HuH-7 (cell line): ENCODE measurements at regions not wholly inside any gene's neighbourhood (a gene's known extent, or its start where the extent isn't known, plus 50 kb on each side); places are given as distances from the start of the nearest gene placed in this dataset.
"Not testable (repeated sequence)": the region's sequence is repeated elsewhere in the genome, so short reads cannot be mapped to it uniquely, and the experiment has no call there.

Experiments
- DNase-seq: peaks from one replicate; pipeline ENCODE4 v3.0.0; 2011; ENCODE audit warnings: low spot score

DNA sequence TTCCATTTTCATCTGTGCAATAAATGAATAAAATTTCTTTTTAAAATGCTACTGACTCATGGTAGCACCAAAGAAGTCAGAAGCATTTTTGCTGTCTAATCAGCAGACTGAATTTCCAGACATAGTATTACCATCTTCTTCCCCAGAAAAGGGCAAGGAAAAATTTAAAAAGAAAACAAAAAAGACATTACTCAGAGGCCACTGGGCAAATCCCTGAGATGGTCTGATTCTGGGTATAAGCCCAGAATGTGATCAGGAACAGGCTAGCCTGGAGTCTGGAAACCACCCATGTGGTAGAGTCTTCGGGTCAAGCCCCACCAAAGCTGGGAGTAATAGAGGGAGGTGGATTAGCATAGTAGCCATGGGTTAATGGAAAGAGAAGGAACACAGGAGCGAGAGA lies 342.8 kb downstream of the FBXW7 start:
- no peak for DNase-seq

DNA sequence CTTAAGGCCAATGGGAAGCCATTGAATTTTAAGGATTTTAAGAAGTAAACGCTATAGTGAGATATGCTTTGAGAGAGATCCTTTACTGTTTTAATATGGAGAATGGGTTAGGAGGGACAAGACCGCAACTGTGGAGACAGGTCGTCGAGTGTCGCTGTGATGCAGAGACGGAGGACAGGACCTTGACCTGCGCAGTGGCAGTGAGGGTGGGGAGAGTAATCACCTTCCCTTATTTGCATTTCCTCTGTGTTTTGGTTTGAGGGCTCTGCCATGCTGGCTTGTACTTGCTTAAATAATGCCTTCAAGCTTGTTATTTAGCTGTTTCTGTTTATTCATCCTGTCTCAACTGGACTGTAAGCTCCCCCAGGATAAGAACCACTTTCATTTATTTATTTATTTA lies 345.0 kb downstream of the FBXW7 start:
- no peak for DNase-seq

DNA sequence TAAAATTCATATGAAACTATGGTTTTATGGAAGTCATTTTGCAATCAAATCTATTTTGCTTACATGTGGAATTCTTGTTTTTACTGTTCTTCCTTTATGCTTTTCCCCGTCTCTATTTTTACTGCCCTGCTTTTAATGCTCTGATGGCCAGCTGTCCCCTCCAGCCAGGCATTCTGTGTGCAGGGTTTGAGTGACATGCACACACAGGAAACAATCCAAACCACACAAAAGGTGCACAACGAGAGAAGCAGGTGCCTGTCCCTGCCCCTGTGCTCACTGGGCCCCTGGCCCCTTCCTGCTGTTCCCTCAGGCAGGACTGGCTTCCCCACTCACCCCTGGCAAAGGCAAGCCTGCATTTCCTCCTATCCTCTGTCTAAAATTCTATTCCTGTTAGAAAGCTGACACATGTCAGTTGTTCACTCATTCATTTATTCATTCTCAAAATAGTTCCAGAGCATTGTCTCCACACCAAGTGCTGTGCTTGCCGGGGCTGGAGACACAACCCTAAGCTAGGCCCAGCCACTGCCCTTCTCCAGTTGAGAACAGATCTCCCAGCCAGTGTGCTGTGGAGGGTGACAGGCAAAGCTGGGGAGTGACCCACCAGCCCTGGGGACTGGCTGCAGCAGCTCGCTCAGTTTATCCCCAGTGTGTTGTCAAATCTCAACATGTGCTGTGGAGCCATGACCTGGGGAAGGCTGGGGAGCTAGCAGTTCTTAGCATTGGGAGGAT lies 346.3 kb downstream of the FBXW7 start:
- DNase-seq: no peak

DNA sequence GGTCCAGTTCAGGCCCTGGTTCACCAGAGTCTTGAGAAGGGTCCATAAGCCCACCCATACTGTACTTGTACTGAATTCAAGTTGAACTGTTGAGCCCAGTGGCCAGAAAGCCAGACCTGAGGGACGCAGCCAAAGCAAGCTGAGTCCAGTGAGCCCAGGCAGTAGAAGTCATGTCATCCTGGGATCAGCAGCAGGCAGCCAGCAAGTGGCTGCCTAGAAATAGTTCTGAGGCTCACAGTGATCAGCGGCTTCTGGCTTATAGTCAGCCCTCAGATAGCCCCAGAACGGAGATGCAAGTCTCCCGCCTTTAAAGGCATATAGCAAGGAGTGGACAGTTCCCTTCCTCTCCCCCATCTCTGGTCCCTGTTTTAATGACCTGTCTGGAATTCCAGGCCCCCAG lies 347.1 kb downstream of the FBXW7 start:
- no peak for DNase-seq

DNA sequence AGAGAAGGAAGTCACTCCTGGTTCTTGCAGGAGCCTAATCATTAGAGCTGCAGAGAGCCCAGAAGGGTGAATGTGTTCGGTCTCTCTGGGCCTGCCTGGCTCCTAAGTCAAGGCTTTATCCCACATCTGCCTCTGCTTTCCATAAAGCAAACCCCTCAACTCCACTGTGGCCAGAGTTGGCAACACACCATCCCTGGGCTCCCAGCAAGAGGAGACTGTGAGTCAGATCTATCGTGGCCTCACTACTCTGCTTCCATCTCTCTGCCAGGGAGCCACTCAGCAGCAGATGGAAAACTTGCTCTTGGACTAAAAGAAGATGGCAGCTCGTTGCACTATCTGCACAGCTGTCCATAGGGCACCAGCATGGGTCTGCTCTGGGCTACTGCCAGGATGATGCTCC lies 348.2 kb downstream of the FBXW7 start:
- DNase-seq: no peak

DNA sequence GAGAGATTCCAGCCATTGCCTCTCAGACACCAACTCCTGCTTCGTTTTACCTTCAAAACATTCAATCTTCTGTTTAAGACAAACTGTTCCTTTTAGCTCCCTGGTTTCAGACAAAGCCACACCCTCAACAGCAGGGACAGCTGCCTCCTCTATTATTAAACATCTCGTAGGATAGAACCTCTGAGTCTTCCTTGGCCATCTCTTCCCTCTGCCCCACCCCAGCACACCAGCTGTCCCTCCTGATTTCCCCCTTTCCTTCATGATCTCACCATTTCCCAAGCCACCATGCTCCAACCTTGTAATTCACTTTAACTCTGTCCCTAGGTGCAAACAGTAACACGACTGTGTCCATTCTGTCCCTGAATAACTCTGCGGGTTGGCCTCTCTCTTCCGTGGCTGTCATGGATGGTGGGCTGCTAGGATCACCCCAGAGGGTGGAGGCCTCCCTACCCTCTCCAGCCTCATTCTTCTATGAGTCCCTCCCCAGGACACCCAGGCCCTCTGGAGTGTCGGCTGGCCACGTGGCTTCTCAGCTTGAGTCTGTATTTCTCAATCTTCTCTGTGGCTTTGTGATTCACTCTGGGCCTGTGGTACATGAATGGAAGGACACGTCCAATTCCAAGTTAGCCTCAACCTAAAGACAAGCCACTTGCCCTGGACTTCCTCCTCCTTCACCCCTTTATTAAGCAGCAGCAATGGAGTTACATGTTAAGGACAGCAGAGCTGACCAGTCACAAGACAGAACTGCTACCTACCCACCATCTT lies 349.9 kb downstream of the FBXW7 start:
- no peak for DNase-seq

DNA sequence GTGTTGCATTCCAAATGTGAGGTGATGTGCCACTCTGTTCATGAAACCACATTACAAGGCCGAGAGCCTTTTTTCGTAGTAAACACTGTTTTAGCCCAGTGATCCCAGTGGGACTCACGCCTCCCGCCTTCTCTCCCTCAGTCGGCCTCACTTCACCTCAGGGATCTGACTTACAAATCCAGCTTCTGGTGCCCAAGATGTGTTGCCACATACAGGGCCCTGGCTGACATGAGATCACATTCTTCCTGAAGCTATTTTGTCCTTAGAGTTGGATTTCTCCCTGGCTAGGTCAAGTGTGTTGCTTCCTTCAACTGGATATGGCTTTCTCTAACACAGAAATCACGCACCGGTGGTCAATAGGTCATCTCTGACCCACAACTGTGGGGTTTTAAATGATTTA lies 354.7 kb downstream of the FBXW7 start:
- no peak for DNase-seq

DNA sequence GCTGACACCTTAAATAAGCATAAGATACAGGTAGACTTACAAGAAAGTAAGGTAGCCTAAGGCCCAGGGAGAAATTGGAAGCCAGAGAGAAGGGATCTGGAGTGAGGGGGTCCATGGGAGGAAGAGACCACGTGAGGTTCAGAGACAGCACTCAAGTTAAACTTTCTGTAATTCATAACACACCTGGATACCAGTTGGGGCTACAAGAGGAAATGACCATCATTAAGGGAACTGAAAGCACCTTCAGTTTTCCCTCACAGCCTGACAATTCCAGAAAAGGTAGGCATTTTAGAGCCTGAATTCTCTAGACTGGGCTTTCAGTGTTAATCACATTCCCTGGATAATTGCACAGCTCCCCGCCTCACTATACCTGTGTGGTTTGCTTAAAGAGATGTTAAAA lies 355.5 kb downstream of the FBXW7 start:
- DNase-seq: no peak

DNA sequence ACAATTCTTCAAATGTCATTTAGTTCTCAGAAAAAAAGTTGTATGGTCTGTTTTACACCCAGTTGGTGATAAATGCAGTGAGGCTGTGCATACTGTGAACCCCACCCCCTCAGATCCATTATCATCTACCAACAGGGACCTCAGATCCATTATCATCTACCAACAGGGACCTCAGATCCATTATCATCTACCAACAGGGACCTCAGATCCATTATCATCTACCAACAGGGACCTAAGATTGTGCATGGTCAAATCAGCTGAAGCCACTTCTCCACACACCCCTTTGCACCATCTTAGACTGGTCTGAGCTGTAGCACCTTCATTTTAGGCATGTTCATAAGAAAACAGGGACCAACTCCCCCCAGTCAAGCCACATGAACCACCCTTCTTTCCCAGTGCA lies 358.4 kb downstream of the FBXW7 start:
- DNase-seq: not testable (repeated sequence)

DNA sequence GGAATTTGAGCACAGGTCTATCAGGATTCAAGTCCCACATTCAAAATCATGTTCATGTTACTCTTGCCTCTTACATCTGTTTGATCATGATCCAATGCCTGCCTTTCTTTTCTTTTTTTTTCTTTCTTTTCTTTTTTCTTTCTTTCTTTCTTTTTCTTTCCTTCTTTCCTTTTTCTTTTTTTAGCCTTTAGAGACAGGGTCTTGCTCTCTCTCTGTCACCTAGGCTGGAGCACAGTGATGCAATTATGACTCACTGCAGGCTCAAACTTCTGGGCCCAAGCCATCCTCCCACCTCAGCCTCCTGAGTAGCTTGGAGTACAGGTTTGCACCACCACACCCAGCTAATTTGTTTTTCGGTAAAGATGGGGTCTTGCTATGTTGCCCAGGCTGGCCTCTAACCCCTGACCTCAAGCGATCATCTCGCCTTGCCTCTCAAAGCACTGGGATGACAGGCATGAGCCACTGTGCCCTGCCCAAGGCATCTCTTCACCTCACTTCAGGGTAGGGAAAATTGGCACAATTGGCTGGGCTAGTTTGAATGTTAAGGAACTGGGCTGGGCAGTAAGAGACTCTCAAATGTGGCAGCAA lies 359.2 kb downstream of the FBXW7 start:
- DNase-seq: no peak

DNA sequence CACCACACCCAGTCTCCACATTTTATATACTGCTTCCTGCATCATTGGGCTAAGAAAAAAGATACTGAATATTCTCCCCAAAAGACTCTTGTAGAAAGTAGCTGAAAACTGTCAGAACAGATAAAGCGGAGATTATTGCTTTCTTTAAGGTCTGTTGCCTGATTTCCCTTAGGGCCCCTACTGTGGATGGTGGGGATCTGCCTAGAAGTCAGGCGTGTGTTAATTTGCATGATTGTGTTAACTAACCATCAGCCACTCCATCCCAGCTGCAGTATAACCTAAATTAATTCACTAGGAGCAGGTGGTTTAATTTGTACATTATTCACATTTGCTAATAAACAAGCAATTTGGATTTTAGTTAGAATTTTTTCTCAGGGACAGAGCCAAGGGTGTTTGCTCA lies 360.3 kb downstream of the FBXW7 start:
- no peak for DNase-seq

DNA sequence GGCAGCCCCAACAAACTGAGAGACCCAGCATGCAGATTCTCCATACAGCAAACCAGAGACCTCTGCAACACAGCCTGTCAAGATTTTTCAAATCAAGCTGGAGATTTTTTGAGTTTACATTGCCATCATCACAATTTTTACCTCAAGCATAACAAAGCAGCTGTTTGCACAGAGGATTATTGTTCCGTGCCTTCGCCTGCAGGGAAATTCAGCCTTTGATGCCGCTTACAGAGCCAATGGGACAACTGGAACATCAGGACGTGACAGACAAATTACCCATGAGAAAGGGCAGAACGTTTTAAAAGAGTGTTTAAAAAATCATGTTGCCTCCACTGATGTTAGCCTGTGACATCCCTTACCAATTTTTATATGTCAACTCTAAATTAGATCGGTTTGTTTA lies 363.7 kb downstream of the FBXW7 start:
- DNase-seq: no peak

DNA sequence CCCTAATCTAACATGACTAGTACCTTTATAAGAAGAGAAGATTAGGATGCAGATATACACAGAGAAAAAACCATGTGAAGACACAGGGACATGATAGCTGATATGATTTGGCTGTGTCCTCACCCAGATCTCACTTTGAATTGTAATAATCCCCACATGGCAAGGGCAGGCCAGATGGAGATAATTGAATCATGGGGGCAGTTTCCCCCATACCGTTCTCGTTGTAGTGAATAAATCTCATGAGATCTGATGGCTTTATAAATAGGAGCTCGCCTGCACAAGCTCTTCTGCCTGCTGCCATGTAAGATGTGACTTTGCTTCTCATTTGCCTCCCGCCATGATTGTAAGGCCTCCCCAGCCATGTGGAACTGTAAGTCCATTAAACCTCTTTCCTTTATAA lies 364.3 kb downstream of the FBXW7 start:
- no peak for DNase-seq

DNA sequence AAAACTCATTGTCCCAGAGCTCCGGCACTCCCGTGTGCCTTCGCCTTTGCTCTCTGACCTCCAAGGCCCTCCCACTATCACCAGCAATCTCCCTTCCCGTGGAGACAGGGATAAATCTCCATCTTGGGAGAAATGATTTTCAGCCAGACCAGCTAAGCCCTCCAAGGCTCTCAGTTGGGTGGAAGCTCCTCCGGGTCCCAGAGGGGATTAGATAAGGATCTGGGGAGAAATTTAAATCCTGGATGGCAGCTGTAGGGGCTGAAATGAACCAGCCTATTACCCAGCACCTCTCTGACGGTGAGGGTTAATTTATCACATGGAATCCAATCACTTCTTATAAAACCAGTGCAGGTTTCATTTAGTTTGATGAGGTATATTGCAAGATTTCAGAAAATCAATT lies 366.2 kb downstream of the FBXW7 start:
- no peak for DNase-seq

DNA sequence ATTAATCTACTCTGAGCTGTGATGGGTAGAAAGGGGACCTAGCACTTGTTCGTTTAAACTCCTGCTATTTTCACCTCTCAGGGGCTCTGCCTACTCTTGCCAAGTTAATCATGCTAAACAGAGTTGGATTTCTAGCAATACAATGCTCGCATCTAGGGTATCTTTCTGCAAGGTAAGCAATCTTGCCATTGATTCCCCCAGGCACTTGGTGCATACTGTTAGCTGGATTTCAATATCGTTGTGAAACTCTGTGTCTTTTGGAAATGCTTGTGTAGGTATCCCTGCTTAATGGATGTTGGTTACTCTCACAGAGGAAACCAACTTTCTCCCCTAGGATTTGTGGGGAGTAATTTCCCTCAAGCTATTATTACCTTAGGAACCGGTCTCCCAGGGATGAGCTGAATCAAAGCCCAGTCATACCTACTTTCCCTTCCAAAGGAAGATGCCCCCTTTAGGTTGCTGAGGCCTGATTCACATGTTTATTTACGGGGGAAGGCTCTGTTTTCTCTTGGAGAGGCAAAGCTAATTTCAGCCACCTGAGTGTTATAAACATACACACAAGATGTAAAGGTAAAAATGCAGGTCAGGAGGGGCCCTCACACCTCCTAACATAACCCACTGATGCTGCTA lies 366.8 kb downstream of the FBXW7 start:
- no peak for DNase-seq

DNA sequence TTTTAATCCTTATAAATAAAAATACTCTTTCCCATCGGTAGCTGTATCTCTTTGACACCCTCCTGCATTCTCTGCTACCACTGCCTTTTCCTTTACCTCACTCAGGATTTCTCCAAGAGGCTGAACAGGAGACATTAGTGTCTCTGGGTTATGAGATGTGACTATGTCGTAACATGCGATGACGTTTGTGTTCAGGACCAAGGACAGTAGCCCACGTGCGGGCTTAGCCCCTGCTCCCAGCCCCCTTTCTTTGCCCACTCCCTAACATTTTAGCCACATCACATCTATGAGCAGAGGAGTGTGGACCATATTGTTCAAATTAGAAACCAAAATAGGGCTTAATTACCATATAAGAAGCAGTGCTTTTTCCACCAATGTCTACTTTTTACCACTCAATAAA lies 369.3 kb downstream of the FBXW7 start:
- DNase-seq: peak; percentile 6

DNA sequence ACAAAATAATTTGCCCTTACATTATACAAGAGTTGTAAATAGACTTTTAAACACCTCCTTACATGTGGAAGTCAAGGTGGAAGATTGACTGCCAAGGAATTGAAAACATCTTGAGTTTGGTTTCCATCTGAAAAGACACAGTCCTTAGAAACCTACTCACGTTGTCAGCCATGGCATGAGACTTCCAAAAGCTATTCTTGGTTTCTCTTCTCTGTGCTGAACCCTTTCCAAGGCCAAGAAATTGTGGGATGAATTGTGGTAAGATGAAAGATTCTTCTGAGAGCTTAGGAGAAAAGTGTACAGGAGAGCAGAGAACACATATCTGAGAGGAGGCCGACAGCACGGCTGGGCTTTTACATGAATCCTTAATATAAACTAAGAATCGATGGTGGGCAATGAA lies 370.0 kb downstream of the FBXW7 start:
- no peak for DNase-seq

DNA sequence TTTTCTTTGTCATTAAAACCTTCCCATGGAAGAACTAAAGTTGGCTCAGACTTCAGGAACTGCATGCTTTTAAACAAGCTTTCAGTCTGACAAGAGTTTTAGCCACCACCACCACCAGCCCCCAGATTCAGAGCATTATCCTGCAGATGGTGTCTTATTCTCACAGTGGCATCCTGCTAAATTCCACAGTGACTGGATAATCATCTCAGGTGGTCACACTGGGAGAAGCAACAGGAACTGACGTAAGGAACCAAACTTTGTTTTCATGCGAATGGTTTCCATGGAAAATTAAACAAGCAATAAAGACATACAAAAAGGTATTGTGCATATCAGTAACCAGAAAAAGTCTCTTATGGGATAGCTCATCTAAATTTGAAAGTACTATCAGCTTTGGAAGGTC lies 370.7 kb downstream of the FBXW7 start:
- DNase-seq: no peak

DNA sequence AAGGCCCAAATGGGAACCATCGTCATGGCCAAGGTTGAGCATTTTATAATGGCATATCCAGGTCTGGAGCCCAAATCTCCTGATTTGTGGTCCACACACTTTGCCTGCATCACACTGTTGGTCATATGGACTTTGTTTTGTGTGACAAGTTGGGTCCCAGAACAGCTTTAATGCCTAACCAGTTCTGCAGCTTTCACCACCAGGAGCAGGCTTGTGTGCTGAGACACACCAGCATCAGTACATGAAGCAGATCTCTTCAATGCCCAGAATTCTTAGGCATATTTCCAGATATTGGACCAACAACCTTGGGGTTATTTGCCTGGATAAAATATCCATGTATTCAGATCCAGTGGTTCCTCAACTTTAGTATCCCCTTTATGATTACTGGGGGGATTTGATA lies 371.3 kb downstream of the FBXW7 start:
- no peak for DNase-seq

DNA sequence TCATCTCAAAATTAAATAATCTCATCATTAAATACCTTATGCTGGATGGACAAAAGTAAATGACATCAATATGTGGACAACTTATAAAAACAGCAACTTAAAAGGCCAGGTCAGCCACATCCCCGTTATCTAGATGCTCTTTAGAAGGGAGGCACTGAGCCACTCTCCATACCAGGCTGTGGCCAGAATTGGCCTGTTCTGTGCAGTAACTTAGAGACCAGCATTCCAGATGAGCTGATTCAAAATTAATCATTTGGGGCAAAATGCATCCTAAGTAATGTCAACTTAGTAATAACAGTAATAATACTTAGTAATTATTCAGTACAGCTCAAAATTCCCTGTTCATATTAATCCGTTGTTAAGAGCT lies 373.6 kb downstream of the FBXW7 start:
- no peak for DNase-seq

DNA sequence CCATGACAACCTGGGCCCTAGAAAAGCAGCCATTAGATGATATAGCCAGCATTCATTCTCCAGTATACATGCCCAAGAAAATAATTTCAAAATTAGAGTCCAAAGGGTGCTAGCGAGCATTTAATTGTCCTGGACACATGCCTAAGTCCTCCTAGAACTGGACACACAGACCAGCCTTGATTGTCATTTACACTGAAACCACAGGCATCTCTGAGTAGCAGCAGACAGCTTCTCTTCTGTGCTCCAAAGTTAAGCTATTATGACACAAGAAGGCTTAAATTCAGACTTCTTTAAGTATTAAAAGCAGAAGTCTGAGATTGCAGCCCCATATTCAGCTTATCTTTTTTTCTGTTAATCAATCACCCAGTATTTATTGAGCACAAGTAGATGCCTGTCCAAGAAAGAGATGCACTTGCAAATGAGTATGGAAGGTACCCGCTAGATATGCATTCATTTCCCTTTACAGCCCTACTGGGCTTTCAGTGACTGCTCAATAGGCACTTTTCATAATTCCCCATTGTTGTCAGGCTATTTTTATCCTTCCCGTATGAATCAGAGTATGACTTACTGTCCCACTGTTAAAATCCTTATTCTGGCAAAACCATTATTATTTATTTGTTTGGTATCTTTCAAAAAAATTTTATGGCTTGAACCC lies 374.1 kb downstream of the FBXW7 start:
- DNase-seq: no peak

DNA sequence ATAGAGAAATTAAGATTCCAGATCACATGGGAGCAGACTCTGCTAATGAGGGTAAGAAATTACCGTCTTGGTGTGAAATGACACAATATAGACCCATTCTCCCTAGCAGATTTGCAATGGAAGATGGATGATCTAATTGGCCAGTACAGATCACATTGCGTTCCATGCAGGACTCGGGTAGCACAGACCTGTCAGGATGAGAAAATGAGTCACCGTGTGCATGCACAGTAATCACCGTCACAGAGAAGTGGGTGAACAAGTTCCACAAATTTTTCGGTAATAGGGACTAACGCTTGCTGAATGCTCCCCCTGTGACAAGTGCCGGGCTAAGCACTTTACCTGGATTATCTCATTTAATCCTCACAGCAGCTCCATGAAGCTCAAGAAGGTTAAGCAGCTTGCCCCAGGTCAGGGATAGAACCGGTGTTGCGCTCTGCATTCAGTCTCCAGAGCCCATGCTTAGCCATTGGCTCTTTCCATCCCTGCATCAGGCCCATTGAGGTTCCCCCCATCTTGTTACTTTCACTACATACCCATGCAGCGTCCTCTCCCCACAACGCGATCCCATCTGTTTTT lies 375.6 kb downstream of the FBXW7 start:
- no peak for DNase-seq
